ENCODE measurements at regions not wholly inside any gene's neighbourhood (a gene's known extent, or its start where the extent isn't known, plus 50 kb on each side); places are given as distances from the start of the nearest gene placed in this dataset.

DNA sequence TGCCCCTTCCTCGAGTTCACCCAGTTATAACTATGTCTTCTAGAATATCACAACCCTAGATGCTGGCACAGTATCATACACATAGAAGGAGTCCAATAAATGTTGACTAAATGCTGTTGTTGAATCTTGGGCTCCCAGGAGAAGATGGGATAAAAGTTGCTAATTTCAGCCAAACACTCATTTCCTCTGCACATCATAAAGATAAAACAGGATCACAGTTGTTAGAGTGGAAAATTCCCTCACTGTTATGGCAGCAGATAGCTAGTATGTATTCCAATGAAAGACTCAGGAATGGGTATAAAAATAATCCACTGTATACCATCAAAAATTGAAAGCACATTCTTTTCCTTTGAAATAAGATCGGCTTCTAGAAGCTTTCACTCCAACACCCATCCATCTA, 294.9 kb upstream of the TSHZ2 start:
- TF ChIP-seq CTCF (conservative IDR thresholded peaks at IDR 0.05; ENCODE audit: low read depth, low read length) (no peak), EZH2 (IDR thresholded peaks at IDR 0.05; ENCODE audit: borderline replicate concordance, low read depth, low read length, poor library complexity, severe bottlenecking) (no peak)
